ENCODE measurements at regions not wholly inside any gene's neighbourhood (a gene's known extent, or its start where the extent isn't known, plus 50 kb on each side); places are given as distances from the start of the nearest gene placed in this dataset.

- no peak for TF ChIP-seq CTCF (IDR thresholded peaks at IDR 0.05; ENCODE audit: low read depth, low read length, poor library complexity, severe bottlenecking)
- TF ChIP-seq EZH2phosphoT487 (IDR thresholded peaks at IDR 0.05; ENCODE audit: borderline replicate concordance, low read length), result no peak
Observed at GRCh38 chr4:141335166-141335565, 114.5 kb downstream of the ZNF330 start.
